ENCODE measurements at regions not wholly inside any gene's neighbourhood (a gene's known extent, or its start where the extent isn't known, plus 50 kb on each side); places are given as distances from the start of the nearest gene placed in this dataset.

GRCh38 chr19:56927294-56927693 is 86.8 kb upstream of the PEG3 start:
- Histone ChIP-seq H3K27me3 (ENCODE audit: control insufficient read depth in 2 of 2, insufficient read depth in 2 of 2, low read length in 2 of 2) (no peaks in the 10 kb centered on the region), H3K79me2 (ENCODE audit: control insufficient read depth, insufficient read depth, low read length) (no peaks in the 10 kb centered on the region), H3K4me2 (ENCODE audit: insufficient read depth, low read length) (no peak overlapping the region), H3K4me3 (no peak overlapping the region), H3K27ac (ENCODE audit: extremely low read depth, low read depth, low read length) (no peak overlapping the region), H3K4me1 (replicated peaks in 1 of 2; ENCODE audit: control insufficient read depth in 2 of 2, insufficient read depth in 2 of 2, low read length in 2 of 2) (no peaks in the 10 kb centered on the region), H3K9ac (ENCODE audit: insufficient read depth in 1 of 2, low read depth in 2 of 2, low read length in 2 of 2) (no peak overlapping the region), H3K36me3 (ENCODE audit: control insufficient read depth, insufficient read depth, low read length) (no peaks in the 10 kb centered on the region), H3K9me1 (ENCODE audit: control insufficient read depth, insufficient read depth, low read length) (no peaks in the 10 kb centered on the region), H3K9me3 (replicated peaks; ENCODE audit: control insufficient read depth, insufficient read depth, low read depth, low read length) (no peaks in the 10 kb centered on the region; the same call in 1 of the 2 replicates), H2AFZ (ENCODE audit: low read depth, low read length) (no peak overlapping the region), H4K20me1 (replicated peaks; ENCODE audit: control insufficient read depth, insufficient read depth, low read length) (no peaks in the 10 kb centered on the region)
- TF ChIP-seq ZNF395 (CRISPR knock-in tag; IDR thresholded peaks at IDR 0.05), result no peak
- no peak for TF ChIP-seq ZNF212 (CRISPR knock-in tag; IDR thresholded peaks at IDR 0.05)
- no peak for TF ChIP-seq E2F3 (CRISPR knock-in tag; IDR thresholded peaks at IDR 0.05)
- no peak for TF ChIP-seq NR3C1 (CRISPR knock-in tag; IDR thresholded peaks at IDR 0.05)
- no peak for TF ChIP-seq HDAC8 (tag; IDR thresholded peaks at IDR 0.05)
- no peak for TF ChIP-seq E4F1 (CRISPR knock-in tag; IDR thresholded peaks at IDR 0.05; ENCODE audit: borderline replicate concordance)
- no peak for TF ChIP-seq BMI1 (IDR thresholded peaks at IDR 0.05; ENCODE audit: low read length)
- TF ChIP-seq ZBTB8A (IDR thresholded peaks at IDR 0.05; ENCODE audit: partially characterized antibody), result no peak
- TF ChIP-seq CREB3 (tag; conservative IDR thresholded peaks at IDR 0.05; ENCODE audit: low read depth), result no peak
- DNase-seq (ENCODE audit: extremely low read depth in 1 of 4, low spot score in 3 of 4) (no peak), ATAC-seq (no peak), FAIRE-seq (no peak)
- BruUV-seq (replicated peaks), result no TSS peak
- intact Hi-C loops (cut with micrococcal nuclease) (no loop called here), in situ Hi-C loops (cut with MboI) (no loop called here)
- CTCF ChIA-PET (ENCODE audit: low intra/inter-chr PET ratio), result no interaction called here
- POLR2A ChIA-PET, result no interaction called here
- 1% methylated on average over 6 of the region's 6 CpGs for WGBS (ENCODE audit: insufficient coverage, low coverage, missing lambda C conversion rate)

All from K562 (cell line).